GM19324 (cell line): ENCODE measurements at regions not wholly inside any gene's neighbourhood (a gene's known extent, or its start where the extent isn't known, plus 50 kb on each side); places are given as distances from the start of the nearest gene placed in this dataset.

Experiments
- ATAC-seq: cut with Tn5 transposase; IDR thresholded peaks from one replicate; pipeline ENCODE4 v1.9.1; 2021; ENCODE audit warnings: mild to moderate bottlenecking, moderate library complexity; ENCODE audit not compliant: unreplicated experiment, low FRiP score

DNA sequence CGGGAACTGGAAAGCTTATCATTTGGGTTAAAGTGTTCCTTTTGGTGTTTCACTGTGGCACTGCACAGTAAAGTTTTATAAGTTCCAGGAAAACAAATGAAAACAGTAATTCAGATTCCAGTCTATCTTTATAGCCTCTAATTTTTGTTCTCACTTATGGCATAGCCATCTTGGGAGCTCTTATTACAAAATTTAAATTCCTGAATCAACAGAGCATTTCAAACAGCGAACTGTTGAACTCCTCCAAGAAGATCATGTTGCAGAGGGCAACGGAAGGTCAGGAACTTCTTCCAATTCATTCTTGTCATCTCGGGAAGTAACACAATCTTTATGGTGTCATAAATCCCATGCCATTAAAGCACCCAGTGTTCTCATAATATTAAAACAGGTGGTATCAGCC lies 229.1 kb downstream of the KCNC2 start:
- no peak for ATAC-seq

DNA sequence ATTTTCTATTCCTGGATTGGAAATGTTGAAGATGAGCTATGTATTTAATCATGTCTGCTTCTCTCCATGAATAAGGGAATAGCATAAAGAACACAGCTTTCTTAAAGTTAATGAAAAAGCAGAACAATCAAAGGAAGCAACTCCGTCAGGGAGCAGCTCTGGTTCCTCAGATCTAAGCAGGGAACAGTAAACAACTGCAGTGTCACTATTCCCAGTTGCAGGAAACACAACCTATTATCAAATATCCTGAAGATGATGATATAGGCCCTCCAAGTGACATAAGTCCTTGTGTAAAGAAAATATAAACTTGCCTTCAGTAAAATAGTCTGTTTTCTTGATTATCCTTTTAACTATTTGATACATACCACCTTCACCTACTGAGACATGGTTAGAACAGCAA lies 228.1 kb downstream of the KCNC2 start:
- no peak for ATAC-seq

DNA sequence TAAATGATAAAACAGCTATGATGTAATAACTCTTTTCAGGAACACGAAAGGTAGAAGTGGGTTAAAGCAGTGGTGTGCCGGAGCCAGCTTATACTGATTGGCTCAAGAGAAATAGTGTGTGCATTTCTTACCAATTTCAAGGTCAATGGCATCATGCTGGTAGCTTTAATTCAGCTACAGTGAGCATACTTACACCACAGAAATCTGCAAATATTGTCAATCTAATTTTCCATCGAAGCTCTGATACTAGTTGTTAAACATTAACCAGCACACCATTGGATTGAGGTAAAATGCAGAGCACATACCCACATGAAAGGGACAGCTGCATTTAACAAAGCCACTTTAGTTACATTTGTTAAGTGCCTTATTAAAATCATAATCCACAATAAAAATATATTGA lies 225.7 kb downstream of the KCNC2 start:
- ATAC-seq = no peak

DNA sequence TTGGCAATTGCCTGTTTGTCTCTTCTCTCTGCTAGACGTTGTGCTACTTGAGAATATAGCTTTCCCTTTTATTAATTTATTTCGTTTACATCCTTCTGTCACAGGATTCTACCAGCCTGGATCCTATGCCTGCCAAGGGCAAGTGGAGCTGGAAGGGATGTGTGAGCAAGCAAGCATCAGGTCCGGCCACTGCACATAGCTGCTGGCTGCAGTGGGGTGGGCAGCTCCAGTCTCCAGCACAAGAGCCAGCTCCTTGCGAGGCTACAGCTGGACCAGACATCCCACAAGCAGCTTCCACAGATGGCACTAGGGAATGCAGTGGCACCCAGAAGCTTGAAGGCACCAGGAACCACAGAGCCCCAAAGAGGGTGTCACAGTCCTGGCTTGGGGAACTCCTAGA lies 225.0 kb downstream of the KCNC2 start:
- ATAC-seq = no peak

DNA sequence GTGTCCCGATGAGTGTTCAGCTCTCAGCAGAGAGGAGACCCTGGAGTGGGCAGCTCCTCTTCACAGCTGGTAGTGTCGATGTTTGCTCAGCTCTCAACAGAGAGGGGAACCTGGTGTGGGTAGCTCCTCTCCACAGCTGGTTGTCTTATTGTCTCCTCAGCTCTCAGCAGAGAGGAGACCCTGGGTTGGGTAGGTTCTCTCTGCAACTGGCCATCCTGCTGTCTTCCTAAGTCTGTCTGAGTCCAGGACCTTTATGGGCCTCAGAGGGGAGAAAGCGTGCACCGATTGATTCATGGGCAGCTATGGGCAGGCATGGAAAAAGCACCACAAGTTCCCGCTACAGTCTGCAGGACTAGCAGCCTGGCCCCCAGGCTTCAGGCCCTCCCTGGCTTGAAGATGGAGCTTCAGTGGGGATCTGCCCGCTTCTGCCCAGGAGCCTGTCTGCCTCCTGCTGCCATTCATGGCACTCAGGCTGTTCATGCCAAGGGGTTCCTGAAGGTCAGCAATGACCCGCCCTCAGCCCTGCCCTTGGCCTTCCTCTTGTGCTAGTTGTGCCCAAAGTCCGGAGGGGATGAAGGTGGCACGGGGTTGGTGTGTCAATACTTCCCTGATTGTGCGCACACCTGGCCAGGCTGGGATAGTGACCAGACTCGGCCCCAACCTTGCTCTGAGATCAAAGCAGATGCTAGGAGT lies 224.2 kb downstream of the KCNC2 start:
- ATAC-seq = no peak

DNA sequence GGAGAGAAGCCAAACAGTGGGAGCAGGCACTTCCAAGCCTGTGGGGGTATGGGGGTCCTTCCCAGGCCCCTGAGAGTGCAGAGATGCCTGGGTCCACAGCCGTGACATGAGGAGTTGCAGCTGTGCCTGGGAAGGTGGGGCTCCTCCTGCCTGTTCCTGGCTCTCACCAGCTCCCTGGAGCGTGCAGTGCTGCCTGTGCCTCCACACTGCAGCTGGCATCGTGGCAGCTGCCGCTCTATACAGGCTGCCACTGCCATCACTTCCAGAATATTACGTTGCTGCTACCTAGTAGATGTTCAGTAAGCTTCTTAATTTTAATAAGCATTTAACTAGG lies 223.7 kb downstream of the KCNC2 start:
- ATAC-seq = no peak

DNA sequence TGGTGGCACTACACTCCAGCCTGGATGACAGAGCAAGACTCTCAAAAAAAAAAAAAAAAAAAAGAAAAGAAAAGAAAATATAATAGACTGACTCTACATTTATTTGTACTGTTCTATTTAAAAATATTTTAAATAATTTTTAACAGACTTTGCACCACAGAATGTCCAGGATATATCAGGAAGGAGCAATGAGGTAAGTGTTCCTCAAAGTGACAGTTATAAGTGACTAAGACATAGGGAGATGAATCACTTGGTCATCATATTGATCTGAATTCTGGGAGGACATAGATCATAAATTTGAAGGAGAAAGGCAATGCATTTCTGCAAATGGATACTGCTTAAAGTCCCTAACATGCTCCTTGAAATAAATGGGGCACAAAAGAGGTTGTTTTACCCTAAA lies 221.5 kb downstream of the KCNC2 start:
- ATAC-seq = no peak
